ENCODE measurements at regions not wholly inside any gene's neighbourhood (a gene's known extent, or its start where the extent isn't known, plus 50 kb on each side); places are given as distances from the start of the nearest gene placed in this dataset.
A peak's percentile ranks its signal among the peaks of the same experiment; 100 is the strongest.

DNA sequence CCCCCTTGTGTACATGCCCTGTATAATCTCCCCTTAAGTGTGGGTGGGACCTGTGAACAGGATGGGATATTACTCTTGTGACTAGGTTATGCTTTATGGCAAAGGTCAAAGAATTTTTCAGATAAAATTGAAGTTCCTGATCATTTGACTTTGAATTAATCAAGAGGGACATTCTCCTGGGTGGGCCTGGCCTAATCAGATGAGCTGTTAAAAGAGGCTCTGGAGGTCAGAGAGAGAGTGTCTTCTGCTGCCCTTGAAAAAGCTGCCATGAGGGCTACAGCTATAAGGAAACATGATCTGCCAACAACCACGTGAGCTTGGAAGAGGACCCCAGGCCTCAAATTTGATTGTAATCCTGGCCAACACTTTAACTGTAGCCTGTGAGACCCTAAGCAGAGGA is 125.6 kb upstream of the CSF3R start:
- no peak for DNase-seq (ENCODE audit: low spot score)

DNA sequence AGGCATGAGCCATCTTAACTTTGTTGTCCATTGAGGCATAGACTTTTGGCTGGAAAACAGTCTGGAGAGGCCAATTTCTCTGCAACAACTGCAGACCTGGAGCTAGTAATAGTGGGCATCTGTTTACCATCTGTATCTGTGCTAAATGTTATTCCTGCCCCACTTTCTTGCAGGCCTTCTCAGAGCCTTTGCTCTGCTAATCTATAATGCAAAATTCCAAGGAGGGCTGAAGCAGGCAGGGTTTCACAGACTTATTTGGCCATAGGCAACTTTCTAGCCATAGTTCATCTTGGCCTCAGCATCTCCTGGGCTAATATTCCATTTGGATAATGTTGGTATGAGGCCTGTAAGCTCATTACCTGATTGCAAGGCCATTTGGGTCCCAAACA is 124.5 kb upstream of the CSF3R start:
- no peak for DNase-seq (ENCODE audit: low spot score)

DNA sequence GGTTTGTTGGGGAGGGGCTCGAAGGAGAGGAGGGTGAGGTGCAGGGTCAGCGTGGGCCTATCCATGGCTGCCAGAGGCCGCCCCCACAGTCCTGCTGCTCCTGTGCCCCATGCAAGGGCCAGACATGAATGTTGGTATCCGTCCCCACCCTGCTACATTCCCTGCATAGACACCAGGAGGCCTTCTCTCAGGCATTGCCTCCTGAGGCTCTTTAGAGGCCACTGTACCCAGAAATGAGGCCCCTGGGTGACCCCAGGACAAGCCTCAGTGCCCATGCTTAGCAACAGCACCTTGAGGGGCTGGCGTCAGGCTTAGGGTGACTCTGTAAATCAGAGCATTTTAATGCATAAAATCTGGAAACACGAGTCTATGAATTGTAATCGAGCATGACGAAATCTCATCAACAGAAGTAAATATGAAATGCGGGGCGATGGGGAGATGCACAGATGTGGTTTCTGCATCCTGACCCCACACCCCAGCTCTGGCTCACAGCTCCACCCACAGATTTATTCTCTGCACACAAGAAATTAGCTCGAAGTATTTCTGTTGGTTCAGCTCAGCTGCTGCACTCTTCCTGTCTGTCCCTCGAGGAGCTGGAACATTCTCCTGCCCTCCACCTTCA is 124.0 kb upstream of the CSF3R start:
- DNase-seq (ENCODE audit: low spot score): no peak

DNA sequence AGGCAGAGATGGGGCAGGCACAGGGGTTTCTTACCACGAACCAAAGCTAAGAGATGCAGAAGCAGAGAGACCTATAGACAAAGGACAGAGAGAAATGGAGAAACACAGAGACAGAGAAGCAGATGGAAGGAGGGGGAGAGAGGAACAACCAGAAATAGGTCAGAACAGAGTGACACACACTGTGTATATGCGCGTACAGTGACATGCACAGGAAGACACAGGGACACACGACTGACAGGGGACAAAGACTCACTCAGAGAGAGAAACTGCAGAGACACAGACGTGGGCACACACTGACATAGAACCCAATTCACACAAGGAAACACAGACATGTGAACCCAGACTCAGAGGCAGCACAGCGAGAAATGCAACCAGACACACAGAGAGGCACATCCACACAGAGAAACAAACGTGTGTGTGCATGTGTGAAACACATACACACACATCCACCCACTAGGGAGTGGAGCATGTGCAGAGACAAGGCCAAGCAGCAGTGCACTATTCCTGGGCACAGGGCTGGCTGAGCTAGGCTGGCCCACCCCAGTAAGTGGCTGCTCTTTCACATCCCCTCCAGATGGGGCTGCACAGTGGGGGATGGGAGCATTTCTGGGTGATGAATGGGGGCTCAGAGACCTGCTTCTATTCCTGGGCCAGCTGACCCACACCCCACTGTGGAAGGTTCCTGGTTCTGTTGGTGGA is 123.4 kb upstream of the CSF3R start:
- no peak for DNase-seq (ENCODE audit: low spot score)

DNA sequence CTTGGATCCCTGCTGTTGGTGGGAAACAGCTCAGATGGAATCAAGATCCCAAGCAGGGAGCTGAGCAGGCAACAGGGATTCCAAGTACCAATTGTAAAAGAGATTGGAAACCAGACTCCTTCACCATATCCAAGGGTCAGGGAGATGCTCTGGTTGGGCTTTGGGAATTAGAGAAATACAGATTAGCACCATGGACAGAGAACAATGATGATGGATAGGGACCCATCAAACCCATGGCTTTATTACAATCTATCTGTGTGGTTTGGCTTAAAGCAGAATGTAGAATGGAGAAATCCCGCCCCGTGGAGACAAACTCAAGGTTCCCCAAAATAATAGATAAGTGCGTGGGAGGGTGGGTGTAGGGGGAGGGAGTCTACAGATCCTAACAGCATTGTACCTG is 120.7 kb upstream of the CSF3R start:
- DNase-seq (ENCODE audit: low spot score): no peak

DNA sequence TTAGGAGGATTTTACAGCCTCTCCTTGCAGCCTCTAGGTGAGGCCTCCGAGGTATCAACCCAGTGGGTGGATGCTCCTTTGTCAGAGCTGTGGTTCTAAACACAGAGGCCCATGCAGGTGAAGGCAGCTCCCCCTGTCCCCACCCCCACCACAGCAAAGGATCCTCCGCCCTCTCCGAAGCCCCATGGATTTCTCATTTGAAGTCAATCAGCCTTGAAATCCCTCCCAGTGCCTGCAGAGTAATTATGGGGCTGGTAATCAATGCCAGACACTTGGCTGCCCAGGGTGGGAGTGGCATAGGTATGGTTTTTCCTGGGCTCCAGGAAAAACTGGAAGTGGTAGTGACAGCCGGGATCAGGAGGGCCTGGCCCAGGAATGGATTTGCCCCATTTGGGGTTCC is 119.5 kb upstream of the CSF3R start:
- no peak for DNase-seq (ENCODE audit: low spot score)

DNA sequence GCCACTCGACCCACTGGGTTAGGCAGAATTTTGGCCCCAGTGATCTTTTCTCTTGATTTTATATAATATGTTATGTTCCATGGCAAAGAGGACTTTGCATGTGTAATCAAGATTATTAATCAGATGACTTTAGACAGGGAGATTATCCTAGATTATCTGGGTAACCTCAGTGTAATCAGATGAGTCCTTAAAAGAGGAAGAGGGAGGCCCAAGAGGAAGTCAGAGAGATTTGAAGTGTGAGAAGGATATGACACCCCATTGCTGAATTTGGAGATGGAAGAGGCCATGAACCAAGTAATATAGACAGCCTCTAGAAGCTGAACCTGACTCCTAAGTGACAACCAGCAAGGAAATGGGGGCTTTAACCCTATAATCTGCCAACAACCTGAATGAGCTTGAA is 117.1 kb upstream of the CSF3R start:
- DNase-seq (ENCODE audit: low spot score): no peak

DNA sequence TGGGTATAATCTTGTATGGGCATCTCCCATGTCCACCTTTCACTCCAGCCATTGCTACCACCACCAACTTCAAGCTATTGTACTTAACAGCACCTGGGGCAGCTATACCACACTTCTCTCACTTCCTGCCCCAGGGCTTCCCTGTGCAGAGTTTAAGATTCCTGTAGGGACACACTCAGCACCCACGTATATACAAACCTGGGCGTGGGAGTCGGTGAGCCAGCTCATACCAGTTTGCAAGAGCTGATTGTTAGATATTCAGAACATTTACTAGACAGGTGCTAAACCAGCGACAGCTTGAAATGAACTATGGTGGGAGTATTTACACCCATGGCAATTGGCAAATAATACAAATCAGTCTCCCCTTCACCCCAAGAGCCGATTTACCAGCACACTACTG is 114.8 kb upstream of the CSF3R start:
- DNase-seq (ENCODE audit: low spot score): no peak

DNA sequence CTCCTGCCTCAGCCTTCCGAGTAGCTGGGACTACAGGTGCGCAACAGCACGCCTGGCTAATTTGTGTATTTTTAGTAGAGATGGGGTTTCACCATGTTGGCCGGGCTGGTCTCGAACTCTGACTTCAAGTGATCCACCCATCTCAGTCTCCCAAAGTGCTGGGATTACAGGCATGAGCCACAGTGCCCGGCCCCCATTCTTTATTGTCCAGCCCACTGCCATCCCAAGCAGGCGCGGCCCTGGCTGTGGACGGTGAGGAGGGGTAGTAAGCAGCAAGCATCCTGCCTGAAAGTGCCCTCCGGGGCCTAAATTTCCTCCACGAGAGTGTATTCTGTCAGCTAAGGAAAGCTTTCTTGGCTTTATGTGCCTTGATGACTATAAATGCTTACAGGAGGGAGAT is 113.2 kb upstream of the CSF3R start:
- no peak for DNase-seq (ENCODE audit: low spot score)

DNA sequence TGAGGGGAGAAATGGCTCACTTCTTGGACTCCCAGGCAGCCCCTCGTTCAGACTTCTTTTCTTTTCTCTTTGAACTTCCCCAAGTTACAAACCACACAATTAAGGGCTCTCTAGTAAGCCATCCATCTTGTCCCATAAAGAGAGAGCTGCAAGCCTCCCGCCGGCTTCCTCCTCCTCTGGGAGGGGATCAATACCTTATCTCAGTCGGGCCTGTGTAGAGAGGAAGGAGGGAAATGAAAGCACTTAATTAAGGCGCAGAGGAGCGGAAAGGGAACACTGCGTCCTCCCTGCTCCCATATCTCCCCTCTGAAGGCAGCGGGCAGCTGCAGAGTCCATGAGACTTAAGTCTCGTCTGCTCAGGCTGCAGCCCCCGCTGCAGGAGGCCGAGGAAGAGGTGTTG is 112.6 kb upstream of the CSF3R start:
- DNase-seq (ENCODE audit: low spot score): no peak

DNA sequence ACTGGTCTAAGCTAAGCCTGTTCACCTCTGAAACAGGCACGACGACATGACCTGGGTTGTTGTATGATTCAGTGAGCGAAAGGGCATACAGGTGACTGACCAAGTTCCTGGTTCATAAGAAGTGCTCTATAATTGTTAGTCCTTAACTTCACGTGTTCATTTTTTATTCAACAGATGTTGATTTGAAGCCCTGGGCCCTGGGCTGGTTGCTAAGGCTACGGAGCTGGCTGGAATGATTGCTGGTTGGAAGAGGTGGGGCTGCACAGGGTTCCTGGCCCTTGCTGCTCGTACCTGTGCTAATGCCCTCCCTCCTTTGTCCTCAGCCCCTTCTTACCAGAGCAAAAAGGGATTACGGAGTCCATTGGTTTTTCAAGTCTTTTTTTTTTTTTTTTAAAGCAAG is 111.3 kb upstream of the CSF3R start:
- DNase-seq (ENCODE audit: low spot score): no peak

DNA sequence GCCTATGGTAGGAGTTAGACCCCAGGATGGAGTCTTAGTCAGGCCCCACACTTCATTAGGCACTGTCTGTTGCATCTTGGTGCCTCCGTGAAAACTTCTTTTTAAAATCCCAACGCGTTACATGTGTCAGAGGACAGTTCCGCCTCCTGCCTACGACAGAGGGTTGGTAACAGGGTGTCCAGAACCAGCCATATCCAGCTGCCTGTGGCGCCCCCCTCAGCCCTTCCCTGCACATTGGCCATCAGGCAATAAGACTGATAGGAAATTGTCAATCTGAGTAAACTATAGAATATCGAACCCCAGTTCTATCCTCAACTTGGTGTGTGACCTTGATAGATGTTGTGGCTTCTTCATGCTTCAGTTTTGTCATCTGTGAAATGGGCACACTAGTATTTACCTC is 108.6 kb upstream of the CSF3R start:
- DNase-seq (ENCODE audit: low spot score): no peak

DNA sequence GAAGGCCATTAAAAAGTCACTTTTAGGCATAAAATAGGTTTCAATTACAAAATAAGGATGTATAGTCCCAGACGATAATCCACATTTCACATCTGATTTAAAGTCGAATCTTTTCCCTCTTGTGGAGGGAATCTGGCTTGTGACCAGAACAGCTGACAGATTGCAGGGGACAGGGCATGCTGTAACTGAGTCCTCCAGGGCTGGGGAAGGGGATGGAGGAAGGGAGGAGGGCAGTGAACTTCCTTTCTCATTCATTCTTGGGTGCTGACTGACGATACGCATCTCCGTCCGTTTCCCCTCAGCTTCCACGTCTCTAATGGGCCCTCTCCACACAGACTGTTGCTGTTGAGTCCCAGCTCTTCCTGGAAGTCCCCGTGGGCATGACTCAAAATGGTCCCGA is 108.1 kb upstream of the CSF3R start:
- no peak for DNase-seq (ENCODE audit: low spot score)

DNA sequence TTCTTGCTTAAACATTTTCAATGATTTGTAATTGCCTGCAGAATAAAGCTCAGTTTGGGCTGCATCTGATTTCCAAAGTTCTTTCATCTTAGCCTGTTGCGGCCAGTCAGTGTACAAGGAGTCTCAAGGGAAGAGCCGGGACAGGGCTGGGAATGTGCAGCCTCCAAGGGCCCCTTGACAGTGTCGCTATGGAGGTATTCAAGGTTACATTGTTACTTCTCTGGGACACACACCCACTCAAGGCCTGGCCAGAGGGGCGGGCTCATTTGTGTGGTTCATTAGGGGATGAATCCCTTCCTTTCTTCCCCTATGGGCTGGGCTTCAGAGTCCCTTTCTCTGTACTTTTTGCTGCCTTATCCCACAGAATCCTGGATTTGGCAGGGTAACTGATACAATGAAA is 107.6 kb upstream of the CSF3R start:
- DNase-seq (ENCODE audit: low spot score): no peak

DNA sequence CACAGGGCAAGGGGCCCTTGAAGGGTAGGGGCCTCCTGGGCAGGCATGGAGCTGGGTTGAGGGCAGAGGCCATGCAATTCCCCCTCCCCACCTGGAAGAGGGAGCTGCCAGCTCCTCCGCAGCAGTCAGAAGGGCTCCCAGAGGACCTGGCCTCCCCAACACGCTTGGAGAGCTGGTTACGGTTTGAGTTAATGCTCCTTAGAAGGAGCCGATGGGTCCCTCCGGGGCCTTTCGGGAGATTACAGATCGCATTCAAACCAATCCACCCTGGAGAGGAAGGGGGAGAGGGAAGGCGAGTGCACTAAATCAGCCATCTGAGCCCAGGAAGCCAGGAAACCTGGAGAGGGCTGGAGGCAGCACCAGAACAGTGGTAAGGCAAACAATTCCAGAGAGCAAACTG is 106.3 kb upstream of the CSF3R start:
- DNase-seq (ENCODE audit: low spot score): no peak

DNA sequence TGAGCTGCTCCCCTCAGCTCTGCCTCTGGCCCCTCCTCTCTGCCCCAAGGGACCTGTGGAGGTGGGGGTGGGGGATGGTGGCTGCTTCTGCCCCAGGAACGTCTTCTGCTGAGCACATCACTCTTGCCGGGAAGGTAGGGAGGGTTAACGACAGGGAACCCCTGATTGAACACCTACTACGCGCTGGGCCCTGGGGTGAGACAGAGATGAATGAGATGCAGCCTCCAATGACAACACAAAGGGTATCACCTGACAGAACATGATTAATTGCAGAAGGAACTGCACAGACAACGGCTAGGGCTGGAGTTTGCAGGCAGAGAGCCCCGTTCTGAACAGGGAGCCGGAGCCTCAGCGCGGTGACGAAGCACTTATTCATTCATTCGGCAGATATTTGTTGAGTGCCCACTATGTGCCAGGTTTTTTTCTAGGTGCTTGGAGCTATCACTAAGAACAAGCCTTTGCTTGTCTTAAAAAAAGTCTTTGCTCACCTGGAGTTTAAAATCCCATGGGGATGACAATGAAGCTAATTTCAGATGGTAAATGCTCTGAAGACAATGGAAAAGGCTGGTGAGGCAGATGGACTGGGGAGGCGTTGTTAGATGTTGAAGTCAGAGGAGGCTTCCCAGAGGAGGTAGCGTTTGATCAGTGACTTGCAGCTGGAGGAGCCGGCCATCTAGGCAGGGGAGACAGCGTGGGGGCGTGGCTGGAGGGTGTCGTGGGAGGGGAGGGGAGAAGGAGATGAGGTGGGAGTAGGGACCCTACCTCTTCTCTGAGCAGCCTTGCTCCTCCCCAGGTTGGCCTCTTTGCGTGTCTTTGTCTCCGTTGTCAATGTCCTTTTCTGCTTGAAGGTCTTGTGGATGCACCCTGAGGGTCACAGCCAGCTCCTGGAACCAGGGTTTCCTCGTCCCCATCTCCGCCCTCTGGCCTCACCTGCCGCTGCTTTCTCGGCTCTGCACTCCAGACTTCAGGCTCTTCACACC is 103.1 kb upstream of the CSF3R start:
- DNase-seq (ENCODE audit: low spot score): no peak

DNA sequence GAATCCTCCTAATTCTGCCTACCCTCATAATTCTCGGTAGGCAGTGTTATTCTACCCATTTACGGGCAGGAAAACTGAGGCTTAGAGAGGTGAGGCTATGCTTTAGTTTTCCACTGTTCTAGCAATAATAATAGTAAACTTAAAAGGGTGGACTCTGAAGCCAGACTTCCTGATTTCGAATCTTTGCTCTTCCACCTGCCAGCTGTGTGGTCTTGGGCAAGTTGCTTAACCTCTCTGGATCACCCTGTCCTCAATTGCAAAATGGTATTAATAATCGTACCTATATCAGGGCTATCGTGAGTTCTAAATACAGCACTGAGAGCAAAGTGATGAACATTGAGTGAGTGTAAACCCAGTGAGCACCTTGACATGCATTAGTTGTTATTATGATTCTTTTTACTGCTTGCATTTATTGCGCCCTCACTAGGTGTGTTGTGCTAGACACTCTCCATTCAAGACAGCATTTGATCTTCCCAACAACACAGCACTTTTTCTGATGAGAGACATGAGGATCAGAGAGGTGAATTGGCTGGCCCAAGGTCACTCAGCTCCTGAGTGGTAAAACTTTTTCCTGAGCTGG is 102.3 kb upstream of the CSF3R start:
- DNase-seq (ENCODE audit: low spot score): no peak

DNA sequence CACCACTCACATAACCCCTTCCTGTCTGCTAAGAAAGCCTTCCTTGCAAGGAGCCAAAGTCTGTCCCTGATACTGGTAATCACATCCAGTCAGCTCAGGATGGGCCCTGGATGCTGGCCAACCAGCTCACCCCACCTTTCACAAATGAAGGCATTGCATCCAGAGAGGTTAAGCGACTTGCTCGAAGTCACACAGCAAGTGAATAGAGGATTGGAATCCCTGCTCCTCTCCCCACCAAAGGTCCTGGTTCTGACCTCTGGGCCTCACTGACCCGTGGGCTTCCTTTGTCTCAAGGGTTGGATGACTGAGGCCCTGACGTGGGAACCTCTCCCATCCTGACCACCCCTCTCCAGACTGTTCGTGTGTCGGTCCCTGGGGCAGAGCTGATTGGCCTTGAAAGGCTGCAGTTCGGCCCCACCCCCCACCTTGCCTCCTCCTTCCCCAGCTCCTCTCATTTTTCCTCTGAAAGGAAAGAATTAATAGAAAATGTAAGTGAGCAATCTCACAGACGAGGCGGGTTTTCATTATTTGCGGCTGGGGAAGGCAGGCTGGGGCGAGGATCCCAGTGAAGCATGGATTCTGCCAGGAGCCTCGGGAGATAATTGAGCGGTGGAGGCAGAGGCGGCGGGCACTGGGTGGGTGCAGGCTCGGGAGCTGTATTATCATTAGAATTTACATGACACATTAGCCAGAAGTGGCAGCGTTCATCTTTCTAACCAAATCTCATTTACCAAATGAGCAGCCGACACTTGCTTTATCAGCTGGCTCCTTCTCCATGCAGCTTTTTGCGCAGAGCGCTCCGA is 101.5 kb upstream of the CSF3R start:
- DNase-seq (ENCODE audit: low spot score): no peak

DNA sequence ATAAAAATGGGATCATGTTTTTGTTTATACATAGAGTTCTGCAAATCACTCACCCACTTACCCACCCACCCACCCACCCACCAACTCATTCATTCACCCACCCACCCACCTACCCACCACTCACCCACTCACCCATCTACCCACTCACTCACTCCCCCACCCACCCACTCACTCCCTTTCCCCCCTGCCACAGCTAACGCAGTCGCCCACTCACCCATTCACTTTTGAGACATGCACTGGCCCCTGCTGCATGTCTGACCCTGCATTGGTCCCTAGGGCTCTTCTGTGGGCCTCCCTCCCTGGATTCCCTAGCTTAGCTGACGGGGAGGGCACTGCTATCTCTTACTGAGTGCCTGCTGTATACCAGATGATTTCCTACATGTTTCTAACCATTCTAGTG is 100.4 kb upstream of the CSF3R start:
- no peak for DNase-seq (ENCODE audit: low spot score)

DNA sequence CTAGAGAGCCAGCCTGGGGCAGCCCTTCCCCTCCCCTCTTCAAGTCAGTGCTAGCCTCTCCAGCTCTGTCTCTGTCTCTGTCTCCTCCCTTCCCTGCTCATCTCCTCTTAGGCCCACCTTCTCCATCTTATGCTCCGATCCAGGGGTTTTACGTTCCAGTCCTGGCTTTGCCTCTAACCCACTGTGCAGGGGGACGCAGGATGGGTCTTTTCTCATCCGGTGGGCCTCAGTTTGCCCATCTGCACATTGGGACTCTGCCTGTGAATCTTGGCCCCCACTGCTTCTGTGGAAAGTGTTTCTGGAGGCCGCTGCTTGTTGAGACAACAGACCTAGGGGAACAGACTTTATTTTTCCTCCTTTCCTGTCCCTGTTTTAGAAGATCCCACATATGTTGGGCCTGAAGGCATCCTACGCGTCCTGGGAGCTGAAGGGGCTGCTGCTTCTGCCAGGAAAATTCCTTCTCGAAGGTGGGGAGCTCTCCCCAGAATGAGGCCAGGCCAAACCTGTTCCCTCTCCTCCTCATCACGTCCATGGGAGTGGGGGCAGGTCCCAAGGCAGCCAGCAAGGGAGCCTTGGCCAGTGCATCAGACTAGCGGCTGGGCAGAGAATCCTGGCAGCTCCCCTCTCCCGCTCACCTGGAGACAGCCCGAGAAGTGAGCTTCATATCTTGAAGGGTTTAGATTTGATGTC is 99.5 kb upstream of the CSF3R start:
- DNase-seq (ENCODE audit: low spot score): no peak

DNA sequence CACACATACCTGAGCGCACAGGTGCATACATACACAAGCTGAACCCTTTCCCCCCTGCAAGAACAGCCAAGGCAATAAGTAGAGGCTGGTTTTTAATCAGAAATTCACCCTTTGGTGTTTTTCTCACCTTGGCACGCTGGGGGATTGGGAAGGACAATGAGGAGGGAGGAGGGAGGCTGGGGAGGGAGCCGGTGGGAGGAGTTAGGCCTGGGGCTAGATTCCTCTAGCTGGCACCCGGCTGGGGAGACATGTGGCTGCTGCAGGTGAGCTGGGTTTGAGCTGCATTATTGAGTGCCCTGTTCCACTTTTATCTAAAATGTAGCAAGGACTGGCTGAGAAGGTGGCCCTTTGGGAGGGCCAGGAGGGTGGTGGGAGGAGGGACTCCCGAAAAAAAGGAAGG is 97.8 kb upstream of the CSF3R start:
- peak; percentile 52 for DNase-seq (ENCODE audit: low spot score)

All from iPS-NIHi11 (cell line).